PC-9 (cell line): ENCODE measurements at regions not wholly inside any gene's neighbourhood (a gene's known extent, or its start where the extent isn't known, plus 50 kb on each side); places are given as distances from the start of the nearest gene placed in this dataset.

Experiments
- BruUV-seq: library from RNA; stranded (reverse); fragments of 400-500 nt; replicated peaks from 2 replicates; lab custom pipeline; 2021; lab: Mats Ljungman, UMichigan
- CTCF ChIA-PET: fragments of 300-600 bp; sonication (Branson Sonifier 250); formaldehyde crosslinking; loops from one replicate; lab custom pipeline; 2022; ENCODE audit warnings: antibody characterized with exemption; lab: Charles Lee
- POLR2A ChIA-PET: fragments of 300-600 bp; sonication (Branson Sonifier 250); formaldehyde crosslinking; loops from one replicate; lab custom pipeline; 2022; ENCODE audit warnings: antibody characterized with exemption; ENCODE audit not compliant: unreplicated experiment; lab: Charles Lee
- DNase-seq, 2 experiments: peaks; one replicate each; pipeline versions ENCODE4 v3.0.0 to v3.0.0-alpha.2; 2015 to 2022; ENCODE audit warnings: mixed read lengths in 1 of 2
- H2AFZ ChIP-seq: fragments of 200-600 bp; sonication (generic); 2 replicates; pipeline ENCODE4 v1.8.1; 2017; ENCODE audit warnings: antibody characterized with exemption
- H3F3A ChIP-seq: fragments of 200-600 bp; sonication (generic); 2 replicates; pipeline ENCODE4 v1.8.1; 2017; ENCODE audit warnings: antibody characterized with exemption, mild to moderate bottlenecking, low read depth; ENCODE audit not compliant: insufficient read depth
- H3K27ac ChIP-seq: fragments of 200-600 bp; sonication (generic); 2 replicates; pipeline ENCODE4 v1.6.1; 2016; ENCODE audit warnings: mixed run types
- H3K27me3 ChIP-seq: fragments of 200-600 bp; sonication (generic); 2 replicates; pipeline ENCODE4 v1.6.1; 2016; ENCODE audit warnings: low read depth, mixed run types; ENCODE audit not compliant: insufficient read depth
- H3K36me3 ChIP-seq: fragments of 200-600 bp; sonication (generic); 2 replicates; pipeline ENCODE4 v1.6.1; 2016; ENCODE audit warnings: low read depth, mixed run types
- H3K4me1 ChIP-seq: fragments of 200-600 bp; sonication (generic); replicated peaks from 2 replicates; pipeline ENCODE4 v1.6.1; 2016; ENCODE audit warnings: mixed run types; ENCODE audit not compliant: insufficient read depth
- H3K4me2 ChIP-seq: fragments of 200-600 bp; sonication (generic); 2 replicates; pipeline ENCODE4 v1.6.1; 2017; ENCODE audit warnings: mixed run types
- H3K4me3 ChIP-seq: fragments of 200-600 bp; sonication (generic); 2 replicates; pipeline ENCODE4 v1.6.1; 2016; ENCODE audit warnings: mixed run types
- H3K79me2 ChIP-seq: fragments of 200-600 bp; sonication (generic); 2 replicates; pipeline ENCODE4 v1.6.1; 2017; ENCODE audit warnings: low read depth, mixed run types
- H3K9me2 ChIP-seq: fragments of 200-600 bp; sonication (generic); 2 replicates; pipeline ENCODE4 v1.8.1; 2017; ENCODE audit warnings: mild to moderate bottlenecking; ENCODE audit not compliant: insufficient read depth
- H3K9me3 ChIP-seq: fragments of 200-600 bp; sonication (generic); 2 replicates; pipeline ENCODE4 v1.8.1; 2016; ENCODE audit warnings: low read depth; ENCODE audit not compliant: insufficient read depth
- H4K20me1 ChIP-seq: fragments of 200-600 bp; sonication (generic); 2 replicates; pipeline ENCODE4 v1.8.1; 2017; ENCODE audit not compliant: insufficient read depth
- EZH2 ChIP-seq: fragments of 200-600 bp; sonication (generic); IDR thresholded peaks from 2 replicates; pipeline ENCODE4 v1.8.0; 2017; ENCODE audit warnings: antibody characterized with exemption, low read depth
- intact Hi-C: fragments of 100-400 bp; cut with micrococcal nuclease; formaldehyde crosslinking; loops from one replicate; pipeline ENCODE4 v1.10.0; 2022; ENCODE audit not compliant: unreplicated experiment
- TF ChIP-seq, protein P1 (sequence below): fragments of 200-600 bp; sonication (generic); conservative IDR thresholded peaks from 2 replicates; pipeline ENCODE4 v1.6.1; 2017; ENCODE audit warnings: mixed run types, antibody characterized with exemption, mild to moderate bottlenecking, moderate library complexity

DNA sequence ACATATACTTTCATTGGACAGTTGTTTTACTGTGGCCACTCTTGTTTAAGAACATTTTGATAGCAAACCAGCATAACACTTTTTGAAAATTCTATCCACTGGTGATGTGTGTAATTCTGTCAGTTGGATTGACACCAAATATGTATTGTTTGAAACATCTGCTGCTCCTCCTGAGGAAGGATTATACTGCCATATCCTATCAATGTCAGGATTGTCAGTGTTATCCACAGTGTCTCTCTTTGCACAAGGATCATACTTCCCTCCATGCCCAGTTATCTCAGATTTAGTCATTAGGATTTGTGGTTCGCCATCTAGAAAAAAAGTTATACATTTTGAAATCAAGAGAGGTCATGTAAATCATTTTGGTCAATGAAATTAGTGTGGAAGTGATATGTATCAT, 1859.6 kb downstream of the C4orf33 start:
- H3K9me3 ChIP-seq: no peaks in the 10 kb centered on the region
- DNase-seq: no peak
- POLR2A ChIA-PET: no interaction called here
- H3K27me3 ChIP-seq: no peaks in the 10 kb centered on the region
- BruUV-seq: no TSS peak
- H3K4me3 ChIP-seq: no peak overlapping the region
- CTCF ChIA-PET: no interaction called here
- no peaks in the 10 kb centered on the region for H3K36me3 ChIP-seq
- no peaks in the 10 kb centered on the region for H3K79me2 ChIP-seq
- H4K20me1 ChIP-seq: no peaks in the 10 kb centered on the region
- intact Hi-C loops: no loop called here
- TF ChIP-seq EZH2: no peak
- TF ChIP-seq, protein P1, sequence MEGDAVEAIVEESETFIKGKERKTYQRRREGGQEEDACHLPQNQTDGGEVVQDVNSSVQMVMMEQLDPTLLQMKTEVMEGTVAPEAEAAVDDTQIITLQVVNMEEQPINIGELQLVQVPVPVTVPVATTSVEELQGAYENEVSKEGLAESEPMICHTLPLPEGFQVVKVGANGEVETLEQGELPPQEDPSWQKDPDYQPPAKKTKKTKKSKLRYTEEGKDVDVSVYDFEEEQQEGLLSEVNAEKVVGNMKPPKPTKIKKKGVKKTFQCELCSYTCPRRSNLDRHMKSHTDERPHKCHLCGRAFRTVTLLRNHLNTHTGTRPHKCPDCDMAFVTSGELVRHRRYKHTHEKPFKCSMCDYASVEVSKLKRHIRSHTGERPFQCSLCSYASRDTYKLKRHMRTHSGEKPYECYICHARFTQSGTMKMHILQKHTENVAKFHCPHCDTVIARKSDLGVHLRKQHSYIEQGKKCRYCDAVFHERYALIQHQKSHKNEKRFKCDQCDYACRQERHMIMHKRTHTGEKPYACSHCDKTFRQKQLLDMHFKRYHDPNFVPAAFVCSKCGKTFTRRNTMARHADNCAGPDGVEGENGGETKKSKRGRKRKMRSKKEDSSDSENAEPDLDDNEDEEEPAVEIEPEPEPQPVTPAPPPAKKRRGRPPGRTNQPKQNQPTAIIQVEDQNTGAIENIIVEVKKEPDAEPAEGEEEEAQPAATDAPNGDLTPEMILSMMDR: no peak
- no peak overlapping the region for H3K27ac ChIP-seq
- H3F3A ChIP-seq: no peaks in the 10 kb centered on the region
- no peaks in the 10 kb centered on the region for H3K9me2 ChIP-seq
- H2AFZ ChIP-seq: no peak overlapping the region
- H3K4me2 ChIP-seq: no peak overlapping the region
- no peaks in the 10 kb centered on the region for H3K4me1 ChIP-seq

DNA sequence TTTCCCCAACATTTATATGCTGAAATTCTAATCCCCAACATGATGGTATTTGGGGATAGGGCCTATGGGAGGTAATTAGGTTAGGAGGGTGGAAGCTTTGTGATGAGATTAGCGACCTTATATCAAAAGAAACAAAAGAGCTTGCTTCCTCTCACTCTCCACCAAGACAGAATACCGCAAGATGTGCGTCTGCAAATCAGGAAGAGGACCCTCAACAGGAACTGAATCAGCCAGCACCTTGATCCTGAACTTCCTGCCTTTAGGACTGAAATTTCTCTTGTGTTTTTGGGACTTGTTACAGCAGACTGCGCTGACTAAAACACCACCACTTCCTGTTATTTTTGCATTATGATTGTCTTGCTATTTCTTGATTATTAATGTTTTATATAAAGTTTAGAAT, 1889.4 kb downstream of the C4orf33 start:
- Histone ChIP-seq H3K4me2 (no peak overlapping the region), H3K9me3 (no peaks in the 10 kb centered on the region), H3K27ac (no peak overlapping the region), H3K79me2 (no peaks in the 10 kb centered on the region), H4K20me1 (no peaks in the 10 kb centered on the region), H2AFZ (no peak overlapping the region), H3K27me3 (no peaks in the 10 kb centered on the region), H3K4me3 (no peak overlapping the region), H3K4me1 (no peaks in the 10 kb centered on the region), H3F3A (no peaks in the 10 kb centered on the region), H3K36me3 (no peaks in the 10 kb centered on the region), H3K9me2 (no peaks in the 10 kb centered on the region)
- POLR2A ChIA-PET: no interaction called here
- BruUV-seq: no TSS peak
- CTCF ChIA-PET: no interaction called here
- intact Hi-C loops: no loop called here
- DNase-seq: no peak
- TF ChIP-seq EZH2: no peak
- TF ChIP-seq, protein P1: no peak

DNA sequence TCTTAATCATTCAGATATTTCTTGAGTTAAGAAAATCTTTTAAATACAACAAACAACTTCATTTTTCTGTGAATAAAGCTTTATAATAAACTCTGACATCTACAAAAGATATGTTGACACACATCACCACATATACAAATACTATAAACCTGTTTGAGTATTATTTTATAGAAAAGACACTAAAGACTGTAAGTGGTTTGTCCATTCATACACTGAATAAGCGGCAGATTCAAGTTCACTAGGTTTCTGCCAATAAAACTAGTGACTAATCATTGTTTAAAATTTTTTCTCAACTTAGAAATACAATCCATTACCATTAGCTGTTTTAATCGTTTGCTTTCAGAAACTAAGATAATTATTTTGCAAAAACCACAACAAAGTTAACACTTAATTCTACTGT, 1900.0 kb downstream of the C4orf33 start:
- no peak overlapping the region for H3K4me3 ChIP-seq
- ChIA-PET POLR2A (no interaction called here), CTCF (no interaction called here)
- H3K36me3 ChIP-seq: no peaks in the 10 kb centered on the region
- no peak for DNase-seq
- H3F3A ChIP-seq: no peaks in the 10 kb centered on the region
- no peaks in the 10 kb centered on the region for H3K4me1 ChIP-seq
- intact Hi-C loops: no loop called here
- H4K20me1 ChIP-seq: no peaks in the 10 kb centered on the region
- H3K27me3 ChIP-seq: no peaks in the 10 kb centered on the region
- H3K79me2 ChIP-seq: no peaks in the 10 kb centered on the region
- no peak overlapping the region for H2AFZ ChIP-seq
- no peak overlapping the region for H3K27ac ChIP-seq
- H3K9me2 ChIP-seq: no peaks in the 10 kb centered on the region
- TF ChIP-seq, protein P1: no peak
- TF ChIP-seq EZH2: no peak
- H3K4me2 ChIP-seq: no peak overlapping the region
- BruUV-seq: no TSS peak
- H3K9me3 ChIP-seq: no peaks in the 10 kb centered on the region
